ENCODE measurements at regions not wholly inside any gene's neighbourhood (a gene's known extent, or its start where the extent isn't known, plus 50 kb on each side); places are given as distances from the start of the nearest gene placed in this dataset.

DNA sequence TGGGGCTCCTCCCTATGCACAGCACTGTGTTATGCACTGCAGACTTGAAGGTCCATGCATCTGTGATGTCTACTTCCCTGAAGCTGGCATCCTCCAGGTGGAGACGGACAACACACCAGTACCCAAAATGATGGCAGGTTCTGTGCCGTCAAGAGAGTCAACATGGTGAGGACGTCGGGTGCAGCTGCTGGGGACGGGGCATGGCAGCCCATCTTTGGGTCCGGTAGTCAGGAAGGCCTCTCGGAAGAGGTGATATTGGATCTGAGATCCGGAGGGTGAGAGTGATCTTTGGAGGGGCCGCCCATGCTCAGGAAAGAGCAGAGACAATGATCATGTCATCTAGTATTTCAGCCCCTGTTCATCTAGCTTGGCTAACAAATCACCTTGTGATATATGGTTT, 104.1 kb downstream of the RIPK4 start:
- no peaks in the 10 kb centered on the region for H3K9me3 ChIP-seq (ENCODE audit: control insufficient read depth, insufficient read depth, low read length)
- H3K27me3 ChIP-seq (ENCODE audit: control insufficient read depth, low read length) = peaks cover 9% of the 10 kb centered on the region; the same call in 1 of the 2 replicates
- TF ChIP-seq, protein P1, sequence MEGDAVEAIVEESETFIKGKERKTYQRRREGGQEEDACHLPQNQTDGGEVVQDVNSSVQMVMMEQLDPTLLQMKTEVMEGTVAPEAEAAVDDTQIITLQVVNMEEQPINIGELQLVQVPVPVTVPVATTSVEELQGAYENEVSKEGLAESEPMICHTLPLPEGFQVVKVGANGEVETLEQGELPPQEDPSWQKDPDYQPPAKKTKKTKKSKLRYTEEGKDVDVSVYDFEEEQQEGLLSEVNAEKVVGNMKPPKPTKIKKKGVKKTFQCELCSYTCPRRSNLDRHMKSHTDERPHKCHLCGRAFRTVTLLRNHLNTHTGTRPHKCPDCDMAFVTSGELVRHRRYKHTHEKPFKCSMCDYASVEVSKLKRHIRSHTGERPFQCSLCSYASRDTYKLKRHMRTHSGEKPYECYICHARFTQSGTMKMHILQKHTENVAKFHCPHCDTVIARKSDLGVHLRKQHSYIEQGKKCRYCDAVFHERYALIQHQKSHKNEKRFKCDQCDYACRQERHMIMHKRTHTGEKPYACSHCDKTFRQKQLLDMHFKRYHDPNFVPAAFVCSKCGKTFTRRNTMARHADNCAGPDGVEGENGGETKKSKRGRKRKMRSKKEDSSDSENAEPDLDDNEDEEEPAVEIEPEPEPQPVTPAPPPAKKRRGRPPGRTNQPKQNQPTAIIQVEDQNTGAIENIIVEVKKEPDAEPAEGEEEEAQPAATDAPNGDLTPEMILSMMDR (IDR thresholded peaks at IDR 0.05; ENCODE audit: low read depth, low read length, poor library complexity, severe bottlenecking) = no peak
- no peak for TF ChIP-seq EZH2phosphoT487 (IDR thresholded peaks at IDR 0.05; ENCODE audit: borderline replicate concordance, low read length)

DNA sequence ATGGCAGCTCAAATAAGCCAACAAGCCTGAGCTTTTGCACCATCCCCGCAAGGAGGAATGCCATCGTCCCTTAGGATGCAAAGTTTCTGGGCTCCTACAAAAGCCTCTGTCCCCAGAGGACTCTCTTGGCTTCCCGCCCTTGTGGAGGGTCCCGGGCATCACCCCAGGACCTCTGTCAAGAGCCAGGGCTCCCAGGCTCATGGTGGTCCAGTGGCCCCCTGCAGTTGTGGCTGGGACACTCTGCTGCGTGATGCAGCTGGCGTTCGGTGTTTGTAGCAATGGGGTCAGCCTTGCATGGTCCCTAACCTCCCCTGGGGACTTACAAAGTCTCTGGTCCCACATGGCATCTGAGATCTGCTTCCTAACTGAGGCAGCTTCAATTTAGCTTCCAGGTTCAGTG, 104.7 kb downstream of the RIPK4 start:
- Histone ChIP-seq H3K4me2 (ENCODE audit: low read length) (no peak overlapping the region), H3K9me2 (replicated peaks; ENCODE audit: control insufficient read depth, low read length) (no peaks in the 10 kb centered on the region), H3K36me3 (ENCODE audit: control insufficient read depth, low read length) (no peaks in the 10 kb centered on the region), H3K27ac (ENCODE audit: low read depth, low read length) (no peak overlapping the region), H3K79me2 (ENCODE audit: control insufficient read depth, low read length) (no peaks in the 10 kb centered on the region), H3K9me3 (ENCODE audit: control insufficient read depth, insufficient read depth, low read length) (no peaks in the 10 kb centered on the region), H3K27me3 (ENCODE audit: control insufficient read depth, low read length) (peaks cover 9% of the 10 kb centered on the region; the same call in 1 of the 2 replicates), H4K20me1 (ENCODE audit: control insufficient read depth, insufficient read depth, low read depth, low read length) (no peaks in the 10 kb centered on the region), H3F3A (ENCODE audit: control insufficient read depth, insufficient read depth) (no peaks in the 10 kb centered on the region), H3K4me3 (ENCODE audit: low read length) (no peak overlapping the region), H3K4me1 (ENCODE audit: control insufficient read depth, low read length) (no peaks in the 10 kb centered on the region)
- TF ChIP-seq EZH2phosphoT487 (IDR thresholded peaks at IDR 0.05; ENCODE audit: borderline replicate concordance, low read length) = no peak
- TF ChIP-seq, protein P1 (IDR thresholded peaks at IDR 0.05; ENCODE audit: low read depth, low read length, poor library complexity, severe bottlenecking) = no peak

More for the DNA sequence above, 104.1 kb downstream of the RIPK4 start:
- no peak overlapping the region for H3K4me3 ChIP-seq (ENCODE audit: low read length)
- H3F3A ChIP-seq (ENCODE audit: control insufficient read depth, insufficient read depth) = no peaks in the 10 kb centered on the region
- no peak overlapping the region for H3K4me2 ChIP-seq (ENCODE audit: low read length)
- no peaks in the 10 kb centered on the region for H3K36me3 ChIP-seq (ENCODE audit: control insufficient read depth, low read length)
- H3K79me2 ChIP-seq (ENCODE audit: control insufficient read depth, low read length) = no peaks in the 10 kb centered on the region
- H3K27ac ChIP-seq (ENCODE audit: low read depth, low read length) = no peak overlapping the region
- H3K4me1 ChIP-seq (ENCODE audit: control insufficient read depth, low read length) = no peaks in the 10 kb centered on the region
- no peaks in the 10 kb centered on the region for H3K9me2 ChIP-seq (replicated peaks; ENCODE audit: control insufficient read depth, low read length)
- H4K20me1 ChIP-seq (ENCODE audit: control insufficient read depth, insufficient read depth, low read depth, low read length) = no peaks in the 10 kb centered on the region

DNA sequence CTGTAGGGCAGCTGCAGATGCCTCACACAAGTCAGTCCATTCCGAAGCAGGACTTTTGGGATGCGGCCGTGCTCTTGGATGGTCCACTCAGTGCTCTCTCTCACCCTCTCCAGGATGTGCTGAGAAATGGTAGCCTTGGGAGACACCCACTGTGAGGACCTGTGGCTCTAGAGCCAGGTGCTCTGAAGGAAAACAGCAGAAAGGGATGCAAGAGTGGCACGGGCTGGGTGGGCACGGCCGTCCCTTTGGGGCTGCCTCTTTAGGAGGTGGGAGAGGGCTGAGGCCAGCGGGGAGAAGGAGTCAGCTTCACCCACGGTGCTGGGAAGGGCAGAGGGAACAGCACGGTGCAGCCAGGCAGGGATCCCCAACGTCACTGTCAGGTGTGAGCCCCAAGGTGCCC, 106.1 kb downstream of the RIPK4 start:
- no peak for TF ChIP-seq EZH2phosphoT487 (IDR thresholded peaks at IDR 0.05; ENCODE audit: borderline replicate concordance, low read length)
- TF ChIP-seq, protein P1 (IDR thresholded peaks at IDR 0.05; ENCODE audit: low read depth, low read length, poor library complexity, severe bottlenecking) = no peak
- H3K36me3 ChIP-seq (ENCODE audit: control insufficient read depth, low read length) = no peaks in the 10 kb centered on the region
- no peaks in the 10 kb centered on the region for H3K9me2 ChIP-seq (replicated peaks; ENCODE audit: control insufficient read depth, low read length)
- H3K4me3 ChIP-seq (ENCODE audit: low read length) = no peak overlapping the region
- H3K27ac ChIP-seq (ENCODE audit: low read depth, low read length) = no peak overlapping the region
- H3F3A ChIP-seq (ENCODE audit: control insufficient read depth, insufficient read depth) = no peaks in the 10 kb centered on the region
- no peaks in the 10 kb centered on the region for H3K79me2 ChIP-seq (ENCODE audit: control insufficient read depth, low read length)
- no peaks in the 10 kb centered on the region for H3K9me3 ChIP-seq (ENCODE audit: control insufficient read depth, insufficient read depth, low read length)
- peaks cover 9% of the 10 kb centered on the region for H3K27me3 ChIP-seq (ENCODE audit: control insufficient read depth, low read length)
- no peaks in the 10 kb centered on the region for H4K20me1 ChIP-seq (ENCODE audit: control insufficient read depth, insufficient read depth, low read depth, low read length)
- no peaks in the 10 kb centered on the region for H3K4me1 ChIP-seq (ENCODE audit: control insufficient read depth, low read length)
- no peak overlapping the region for H3K4me2 ChIP-seq (ENCODE audit: low read length)
